Neural progenitor cell (in vitro differentiated cells): ENCODE measurements at regions not wholly inside any gene's neighbourhood (a gene's known extent, or its start where the extent isn't known, plus 50 kb on each side); places are given as distances from the start of the nearest gene placed in this dataset.

Experiments
- CTCF ChIP-seq: fragments of 200-600 bp; sonication (generic); IDR thresholded peaks from 2 replicates; pipeline ENCODE4 v1.5.1; 2017; ENCODE audit warnings: antibody characterized with exemption, mild to moderate bottlenecking
- EZH2 ChIP-seq: fragments of 200-600 bp; sonication (generic); IDR thresholded peaks from 2 replicates; pipeline ENCODE4 v1.6.1; 2017; ENCODE audit warnings: antibody characterized with exemption, mild to moderate bottlenecking, moderate library complexity

DNA sequence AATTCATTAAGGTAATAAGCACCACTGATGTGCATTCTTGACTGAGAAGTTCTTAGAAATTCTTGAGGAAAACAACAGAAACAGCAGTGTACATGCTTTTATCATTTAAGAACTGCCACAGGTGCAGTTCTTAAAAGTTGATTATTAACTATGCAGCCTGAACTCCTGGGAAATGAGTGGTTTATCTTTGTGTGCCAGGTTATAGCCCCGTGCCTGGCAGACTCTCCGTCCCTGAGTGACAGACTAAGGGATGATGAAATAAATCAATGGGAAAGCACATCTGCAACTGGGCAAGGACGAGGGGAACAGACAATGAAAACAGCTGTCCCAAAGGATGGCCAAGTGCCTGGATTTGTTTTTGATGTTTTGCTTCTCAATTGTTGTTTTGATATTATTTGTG lies 84.4 kb upstream of the SPATA13 start:
- no peak for TF ChIP-seq CTCF
- no peak for TF ChIP-seq EZH2
